ENCODE measurements at regions not wholly inside any gene's neighbourhood (a gene's known extent, or its start where the extent isn't known, plus 50 kb on each side); places are given as distances from the start of the nearest gene placed in this dataset.
"Not testable (repeated sequence)": the region's sequence is repeated elsewhere in the genome, so short reads cannot be mapped to it uniquely, and the experiment has no call there.

GRCh38 chr5:18990852-18991251 is 997.1 kb downstream of the CDH18 start:
- no peak for DNase-seq

DNA sequence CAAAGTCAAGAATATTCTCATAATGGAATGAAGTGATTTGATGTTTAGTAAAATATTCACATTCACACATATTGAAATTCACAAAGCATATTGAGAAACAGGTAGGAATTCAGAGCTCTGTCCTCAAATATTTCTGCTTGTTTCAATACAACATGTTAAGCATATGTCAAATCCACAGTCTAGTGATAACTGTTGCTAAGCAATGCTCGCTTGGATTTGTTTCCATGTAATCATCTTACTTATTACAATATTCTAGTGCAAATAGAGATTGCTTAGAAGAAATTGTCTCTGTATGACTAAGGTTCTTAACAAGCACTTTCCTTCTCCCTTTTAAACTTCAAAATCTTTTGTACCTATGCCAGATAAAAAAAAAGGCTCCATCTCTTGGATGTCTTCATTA is 995.7 kb downstream of the CDH18 start:
- DNase-seq: no peak

DNA sequence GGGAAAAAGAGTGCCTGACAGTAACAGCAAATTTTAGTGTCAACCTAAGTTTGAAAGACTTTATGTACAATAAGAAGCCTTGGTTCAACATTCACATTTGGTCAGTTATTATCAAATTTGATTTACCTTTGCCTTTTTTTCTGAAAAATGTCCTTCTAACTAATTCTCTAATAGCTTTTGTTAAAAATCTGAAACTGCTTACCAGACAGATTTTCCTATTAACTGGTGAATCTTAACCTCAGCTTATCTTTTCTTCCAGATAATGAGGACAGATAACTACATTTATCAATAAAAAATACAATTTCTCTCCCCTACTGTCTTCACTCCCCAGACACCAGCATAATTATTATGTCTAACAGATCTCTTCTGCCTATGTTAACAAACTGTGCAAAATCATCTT is 988.5 kb downstream of the CDH18 start:
- DNase-seq: no peak

DNA sequence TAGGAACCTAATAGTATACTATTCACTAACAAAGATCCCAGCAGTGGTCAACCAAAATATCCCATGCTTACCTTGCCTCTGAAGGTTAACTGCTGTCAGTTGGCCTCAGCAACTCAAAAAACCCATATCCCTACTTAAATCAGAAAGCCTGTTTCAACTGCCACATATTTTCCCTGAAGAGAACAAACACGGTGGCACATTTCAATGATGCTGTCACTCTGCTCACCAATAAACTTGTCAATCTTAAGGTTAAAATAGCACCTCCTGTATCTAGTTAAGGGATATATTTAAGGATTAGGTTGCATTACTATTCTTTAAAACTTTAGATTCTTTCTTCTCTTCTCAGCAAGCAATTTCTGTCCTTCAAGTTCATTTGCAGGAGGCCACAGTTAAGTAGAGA is 986.9 kb downstream of the CDH18 start:
- DNase-seq: no peak

DNA sequence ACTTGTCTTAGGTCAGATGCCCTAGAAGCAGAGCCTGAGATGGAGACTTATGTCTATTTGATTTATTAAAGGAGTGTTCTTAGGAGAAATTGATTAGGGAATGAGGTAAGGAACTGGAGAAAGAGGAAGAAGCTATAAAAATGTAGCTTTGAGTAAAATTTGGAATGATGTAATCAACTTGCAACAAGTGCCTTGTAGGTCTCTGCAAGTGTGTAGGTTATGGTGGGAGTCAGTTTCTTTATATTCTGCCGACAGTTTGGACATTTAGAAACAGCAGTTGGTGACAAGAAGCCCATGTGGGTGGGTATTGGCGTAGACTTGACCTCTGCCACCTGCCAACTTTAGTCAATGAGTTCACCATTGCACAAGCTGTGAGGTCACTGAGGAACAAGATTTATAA is 986.5 kb downstream of the CDH18 start:
- no peak for DNase-seq

- DNase-seq: no peak
Observed at GRCh38 chr5:19002111-19002510, 985.9 kb downstream of the CDH18 start.

- no peak for DNase-seq
Observed at GRCh38 chr5:19018822-19019221, 969.2 kb downstream of the CDH18 start.

DNA sequence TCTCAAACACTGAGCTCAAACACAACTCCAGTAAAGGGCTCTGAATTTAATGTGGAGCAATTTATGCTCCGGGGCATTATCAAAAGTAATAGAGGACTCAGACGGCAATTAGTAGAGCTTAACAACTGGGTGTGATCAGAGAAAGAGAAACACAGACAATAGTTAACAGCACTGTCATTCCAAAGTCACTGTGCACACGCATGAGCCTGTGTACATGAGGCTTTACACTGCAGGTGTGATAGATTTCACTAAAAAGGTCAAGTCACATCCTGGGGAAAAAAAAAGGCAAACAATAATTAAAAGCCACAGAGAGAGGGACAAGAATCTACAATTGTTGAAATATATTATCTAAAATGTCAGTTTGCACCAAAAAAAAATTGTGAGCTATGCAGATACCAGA is 956.5 kb downstream of the CDH18 start:
- DNase-seq: no peak

GRCh38 chr5:19035816-19036215 is 952.2 kb downstream of the CDH18 start:
- DNase-seq: no peak

DNA sequence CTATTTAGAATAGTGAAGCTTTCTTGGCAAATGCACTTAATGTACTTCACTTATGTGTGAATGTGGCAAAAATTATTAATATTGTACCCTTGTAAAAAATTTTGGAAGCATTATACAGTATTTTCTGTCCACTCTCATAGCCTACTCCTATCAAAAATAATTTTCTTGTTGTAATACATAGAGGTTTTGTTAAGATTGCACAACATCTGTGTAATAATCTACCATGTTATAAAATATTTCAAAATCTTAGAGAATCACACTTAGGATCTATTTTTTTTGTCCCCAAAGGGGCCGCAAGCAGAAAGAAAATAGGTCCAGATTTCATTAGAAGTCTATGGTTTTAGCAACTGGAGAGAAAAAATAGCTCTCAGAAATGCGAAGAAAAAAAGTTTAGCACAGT is 945.9 kb downstream of the CDH18 start:
- no peak for DNase-seq

- DNase-seq: no peak
Observed at GRCh38 chr5:19044311-19044710, 943.7 kb downstream of the CDH18 start.

GRCh38 chr5:19044931-19045695 is 942.9 kb downstream of the CDH18 start:
- DNase-seq: no peak

DNA sequence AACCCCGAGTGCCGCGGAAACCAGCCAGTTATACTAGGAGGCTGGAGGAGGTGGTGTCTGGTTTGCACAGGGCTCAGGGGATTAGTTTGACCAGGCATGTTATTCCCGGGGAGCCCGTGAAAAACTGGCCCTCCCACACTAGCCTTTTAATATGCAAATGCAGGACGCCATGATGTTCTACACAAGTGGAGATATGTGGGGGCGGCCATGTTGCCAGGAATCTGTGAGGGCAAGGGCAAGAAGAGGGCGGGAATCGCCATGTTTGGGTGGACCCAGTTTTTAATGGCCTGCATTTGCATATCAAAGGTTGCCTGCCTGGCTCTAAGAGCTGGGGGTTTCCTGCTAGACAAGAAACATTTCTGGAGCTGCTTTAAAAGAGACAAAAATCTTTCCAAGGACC is 940.7 kb downstream of the CDH18 start:
- no peak for DNase-seq

- no peak for DNase-seq
Observed at GRCh38 chr5:19048726-19049125, 939.3 kb downstream of the CDH18 start.

- DNase-seq: no peak
Observed at GRCh38 chr5:19058216-19058615, 929.8 kb downstream of the CDH18 start.

DNA sequence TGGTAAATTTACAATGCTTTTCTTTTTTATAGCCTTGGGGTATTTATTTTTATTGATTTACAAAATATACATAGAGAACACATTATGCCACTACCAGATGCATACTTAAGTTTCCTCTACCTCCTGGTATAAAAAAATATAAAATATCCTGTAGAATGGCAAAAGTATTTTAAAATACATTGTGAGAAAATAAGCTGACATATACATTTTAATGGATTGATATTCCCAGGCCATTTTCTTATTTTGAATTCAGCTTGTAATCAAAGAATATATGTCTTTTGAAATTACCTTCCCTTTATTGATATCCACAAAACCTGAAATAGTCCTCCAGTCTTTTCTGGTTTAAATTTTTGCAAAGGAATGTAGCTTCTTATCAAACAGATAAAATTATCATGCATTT is 923.9 kb downstream of the CDH18 start:
- DNase-seq: no peak

DNA sequence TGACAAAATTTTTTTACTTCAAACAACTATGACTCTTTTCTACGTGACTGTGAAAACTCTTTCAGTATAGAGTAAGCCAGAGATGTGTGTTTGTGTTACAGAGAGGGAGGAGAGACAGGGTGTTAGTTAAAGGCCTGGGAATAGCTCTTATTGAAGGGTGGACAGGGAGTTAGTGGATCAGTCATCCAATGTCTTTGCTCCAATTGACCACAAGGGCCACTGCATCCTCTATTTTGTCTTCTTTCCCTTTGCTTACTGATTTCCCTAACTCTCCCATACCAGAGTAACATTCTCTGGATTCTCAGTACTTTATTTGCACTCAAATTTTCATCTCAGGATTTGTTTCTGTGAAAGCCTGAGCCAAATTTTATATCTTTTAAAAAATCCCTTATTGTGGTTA is 920.3 kb downstream of the CDH18 start:
- no peak for DNase-seq

GRCh38 chr5:19098434-19098833 is 889.6 kb downstream of the CDH18 start:
- no peak for DNase-seq

DNA sequence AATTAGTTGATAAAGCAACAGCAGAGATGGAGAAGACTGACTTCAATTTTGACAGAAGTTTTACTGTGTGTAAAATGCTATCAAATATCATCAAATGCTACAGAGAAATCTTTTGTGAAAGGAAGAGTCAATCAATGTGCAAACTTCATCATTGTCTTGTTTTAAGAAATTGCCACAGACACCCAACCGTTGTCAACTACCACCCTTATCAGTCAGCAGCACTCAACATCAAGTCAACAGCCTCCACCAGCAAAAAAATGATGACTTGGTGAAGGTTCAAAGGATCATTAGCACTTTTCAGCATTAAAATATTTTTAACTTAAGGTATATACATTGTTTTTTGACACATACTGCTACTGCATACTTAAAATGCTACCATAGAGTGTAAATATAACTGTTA is 888.8 kb downstream of the CDH18 start:
- DNase-seq: no peak

GRCh38 chr5:19104948-19105347 is 883.1 kb downstream of the CDH18 start:
- DNase-seq: no peak

GRCh38 chr5:19122923-19123322 is 865.1 kb downstream of the CDH18 start:
- DNase-seq: no peak

GRCh38 chr5:19125956-19126713 is 861.9 kb downstream of the CDH18 start:
- DNase-seq: no peak

DNA sequence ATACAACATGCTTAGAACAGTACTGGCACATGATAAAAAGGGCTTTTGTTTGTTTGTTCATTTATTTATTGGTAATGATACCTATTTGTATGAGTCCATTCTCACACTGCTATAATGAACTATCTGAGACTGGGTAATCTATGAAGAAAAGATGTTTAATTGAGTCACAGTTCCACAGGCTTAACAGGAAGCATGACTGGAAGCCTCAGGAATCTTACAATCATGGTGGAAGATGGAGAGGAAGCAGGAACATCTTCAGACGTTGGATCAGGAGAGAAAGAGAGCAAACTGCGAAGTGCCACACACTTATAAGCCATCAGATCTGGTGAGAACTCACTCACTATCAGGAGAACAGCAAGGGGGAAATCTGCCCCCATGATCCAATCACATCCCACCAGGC is 847.7 kb downstream of the CDH18 start:
- no peak for DNase-seq

DNA sequence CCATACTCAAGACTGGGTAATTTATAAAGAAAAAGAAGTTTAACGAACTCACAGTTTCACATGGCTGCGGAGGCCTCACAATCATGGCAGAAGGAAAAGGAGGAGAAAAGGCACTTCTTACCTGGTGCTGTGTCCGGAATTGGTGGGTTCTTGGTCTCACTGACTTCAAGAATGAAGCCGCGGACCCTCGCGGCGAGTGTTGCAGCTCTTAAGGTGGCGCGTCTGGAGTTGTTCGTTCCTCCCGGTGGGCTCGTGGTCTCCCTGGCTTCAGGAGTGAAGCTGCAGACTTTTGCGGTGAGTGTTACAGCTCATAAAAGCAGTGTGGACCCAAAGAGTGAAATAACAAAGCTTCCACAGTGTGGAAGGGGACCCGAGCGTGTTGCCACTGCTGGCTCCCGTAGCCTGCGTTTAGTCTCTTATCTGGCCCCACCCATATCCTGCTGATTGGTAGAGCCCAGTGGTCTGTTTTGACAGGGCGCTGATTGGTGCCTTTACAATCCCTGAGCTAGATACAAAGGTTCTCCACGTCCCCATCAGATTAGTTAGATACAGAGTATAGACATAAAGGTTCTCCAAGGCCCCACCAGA is 846.0 kb downstream of the CDH18 start:
- not testable (repeated sequence) for DNase-seq

Data from stimulated activated CD4-positive, alpha-beta T cell treated with anti-CD3 and anti-CD28 coated beads, Interleukin-15, amount 100 ng/mL, for 24 hours (primary cell).